ENCODE measurements at regions not wholly inside any gene's neighbourhood (a gene's known extent, or its start where the extent isn't known, plus 50 kb on each side); places are given as distances from the start of the nearest gene placed in this dataset.

DNA sequence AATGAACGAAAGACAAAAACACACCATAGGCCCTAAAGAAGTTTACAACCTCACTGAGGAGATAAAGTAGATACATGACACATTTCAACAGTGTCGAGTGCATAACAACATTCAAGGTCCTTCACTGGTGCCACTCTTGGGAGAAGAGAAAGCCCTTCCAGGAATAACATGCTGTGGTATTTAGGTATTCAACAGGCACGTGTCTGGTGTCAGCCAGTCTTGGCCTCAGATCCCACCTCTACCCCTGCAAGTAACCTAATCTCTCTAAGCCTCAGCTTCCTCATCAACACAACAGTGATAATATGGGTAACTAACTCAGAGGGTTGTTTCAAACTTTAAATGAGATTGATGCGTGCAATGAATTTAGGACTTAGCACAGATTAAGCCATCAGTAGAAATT, 235.0 kb upstream of the ZC3H12C start:
- DNase-seq, result no peak

DNA sequence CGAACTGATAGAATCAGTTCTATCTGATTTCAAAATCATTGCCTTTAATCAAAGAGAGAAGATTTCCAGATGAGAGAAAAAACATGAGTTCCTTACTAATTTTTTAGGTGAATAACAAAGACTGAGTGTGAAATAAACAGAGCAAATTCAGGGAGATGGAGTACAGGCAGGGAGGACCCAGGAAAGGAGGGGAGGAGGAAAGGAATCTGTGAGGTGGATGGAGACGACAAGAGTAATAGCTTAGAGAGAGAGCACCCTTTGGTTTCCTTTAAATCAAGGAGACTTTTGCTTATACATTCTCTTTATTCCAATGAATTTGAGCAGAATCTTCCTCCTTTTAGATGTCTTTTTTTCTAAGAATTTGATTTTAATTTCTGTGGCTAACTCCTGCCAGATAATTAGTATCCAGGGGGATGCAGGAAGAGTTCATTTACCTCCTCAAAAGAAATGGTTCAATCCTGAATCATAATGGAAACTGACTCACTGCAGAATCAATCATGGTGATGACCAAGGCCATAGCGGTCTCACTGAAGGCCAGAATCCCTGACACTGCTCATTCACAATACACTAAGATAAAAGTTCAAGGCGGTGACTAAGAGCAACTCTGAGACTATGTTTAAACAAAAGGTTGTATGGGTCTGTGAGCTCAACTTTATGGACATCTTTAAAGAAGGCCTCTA, 234.0 kb upstream of the ZC3H12C start:
- no peak for DNase-seq

DNA sequence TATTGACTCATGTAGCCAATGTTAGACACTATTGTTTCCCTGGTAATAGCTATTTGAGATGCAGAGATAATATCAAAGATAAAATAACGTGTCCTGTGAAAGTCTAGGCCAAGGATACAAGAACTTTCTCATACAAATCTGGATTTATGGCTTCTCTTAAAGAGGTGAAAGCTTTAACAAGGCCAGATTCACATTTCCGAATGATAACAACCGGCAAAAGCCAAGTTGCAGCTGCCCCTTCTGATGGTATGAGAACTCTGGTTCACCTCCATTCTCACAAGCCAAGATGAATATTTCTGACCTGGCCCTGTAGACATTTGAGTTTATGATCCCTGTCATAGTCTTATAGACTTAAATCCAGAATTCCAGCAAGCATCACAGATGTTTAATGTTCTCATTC, 230.4 kb upstream of the ZC3H12C start:
- DNase-seq, result no peak

DNA sequence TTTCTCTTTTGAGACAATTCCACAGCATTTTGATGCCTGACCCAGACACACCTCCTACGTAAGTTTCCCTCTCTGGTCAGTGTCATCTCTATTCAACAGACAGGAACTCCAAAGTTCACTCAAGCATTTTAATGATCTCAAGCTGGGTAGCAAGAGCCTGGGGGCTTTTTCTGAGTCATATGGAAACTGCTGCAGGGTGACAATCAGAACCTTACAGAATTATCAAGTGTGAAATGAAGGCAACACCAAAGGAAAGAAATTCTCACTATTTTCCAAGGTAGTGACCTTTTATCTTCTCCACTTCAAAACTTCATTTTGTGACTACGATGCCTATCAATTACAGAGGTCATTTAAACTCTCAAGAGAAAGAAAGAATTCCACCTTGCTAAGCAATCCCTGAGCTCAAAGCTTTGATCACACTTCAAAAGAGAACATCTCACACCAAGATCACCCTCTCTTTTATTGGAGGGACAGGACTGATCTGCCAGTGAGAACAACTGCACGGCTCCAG, 229.0 kb upstream of the ZC3H12C start:
- DNase-seq, result no peak

DNA sequence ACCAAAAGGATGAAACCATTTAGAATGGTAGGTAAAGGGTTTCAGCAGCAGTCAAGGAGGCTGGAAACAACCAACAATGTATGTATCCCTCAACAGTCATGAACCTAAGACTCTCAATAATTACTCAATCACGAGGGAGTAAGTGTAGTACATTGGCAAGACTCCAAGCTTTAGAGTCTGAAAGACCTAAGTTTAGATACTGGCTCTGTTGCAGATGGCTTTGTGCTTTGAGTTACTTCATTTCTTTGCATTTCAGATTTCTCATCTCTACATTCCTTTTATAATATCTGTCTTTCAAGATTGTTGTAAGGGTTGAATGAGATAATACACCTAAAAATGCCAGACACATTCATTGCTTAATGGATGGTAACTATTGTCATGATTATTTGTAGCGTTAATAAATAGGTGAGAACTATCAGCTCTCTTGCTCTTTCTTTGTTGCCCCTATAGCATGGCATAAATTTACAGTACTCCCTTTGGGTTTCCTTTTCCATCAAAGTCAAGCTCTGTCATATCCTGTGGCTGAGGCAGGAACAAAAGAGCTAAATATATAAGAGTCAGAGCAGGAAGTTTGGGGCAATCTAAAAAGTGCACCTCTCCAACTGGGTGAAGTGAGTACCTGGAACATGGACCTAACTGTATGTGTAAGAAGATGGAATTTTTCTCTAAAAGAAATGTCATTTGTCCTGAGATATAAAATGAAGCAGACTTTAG, 228.2 kb upstream of the ZC3H12C start:
- no peak for DNase-seq

DNA sequence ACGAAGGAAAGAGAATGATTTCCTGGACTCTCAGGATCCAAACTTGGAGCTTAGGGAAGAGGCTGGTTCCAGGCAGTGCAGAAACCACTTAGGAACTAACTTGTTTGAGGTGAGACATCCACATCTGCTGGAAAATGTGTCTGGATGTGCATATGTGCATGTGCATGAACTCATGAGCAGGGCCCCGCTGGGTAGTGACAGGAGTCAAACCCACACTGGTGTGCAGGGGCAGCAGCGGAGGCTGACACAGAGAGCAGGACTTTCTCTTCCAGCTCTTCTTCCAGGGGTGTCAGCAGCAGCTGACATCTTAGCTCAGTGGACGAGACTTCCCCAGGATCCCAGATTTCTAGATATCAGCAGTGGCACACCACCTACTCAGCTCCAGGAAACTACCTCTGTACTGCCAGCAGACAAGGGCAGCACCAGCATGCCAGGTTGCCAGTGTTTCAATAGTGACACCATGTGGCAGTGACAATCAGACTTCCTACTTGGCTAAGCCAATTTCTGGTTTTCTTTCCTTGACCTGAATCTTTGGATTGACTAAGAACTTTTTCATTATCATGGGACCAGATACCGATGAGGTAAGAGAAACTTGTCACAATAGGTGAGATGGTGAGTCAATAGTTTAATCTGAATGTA, 227.5 kb upstream of the ZC3H12C start:
- peak in 38 of 58 donors; percentile 1 to 67 (median 16) for DNase-seq

DNA sequence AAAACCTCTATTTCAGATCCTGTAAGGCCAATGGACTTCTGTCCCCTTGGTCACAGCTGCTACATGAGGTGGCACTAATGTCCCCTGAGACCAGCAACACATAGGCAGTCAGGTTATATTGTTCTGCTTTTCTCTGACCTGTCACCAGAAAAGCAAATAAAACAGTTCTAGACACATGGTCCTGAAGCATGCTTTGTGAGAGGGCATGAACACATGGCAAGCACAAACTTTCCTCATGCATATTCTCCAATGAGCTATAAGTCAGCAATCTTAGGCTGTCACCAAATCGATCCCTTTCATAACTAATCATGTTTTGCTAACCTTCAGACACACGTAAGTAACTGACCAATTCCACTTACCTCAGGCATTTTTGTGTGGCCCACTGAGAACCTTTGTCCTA, 225.4 kb upstream of the ZC3H12C start:
- DNase-seq, result no peak

DNA sequence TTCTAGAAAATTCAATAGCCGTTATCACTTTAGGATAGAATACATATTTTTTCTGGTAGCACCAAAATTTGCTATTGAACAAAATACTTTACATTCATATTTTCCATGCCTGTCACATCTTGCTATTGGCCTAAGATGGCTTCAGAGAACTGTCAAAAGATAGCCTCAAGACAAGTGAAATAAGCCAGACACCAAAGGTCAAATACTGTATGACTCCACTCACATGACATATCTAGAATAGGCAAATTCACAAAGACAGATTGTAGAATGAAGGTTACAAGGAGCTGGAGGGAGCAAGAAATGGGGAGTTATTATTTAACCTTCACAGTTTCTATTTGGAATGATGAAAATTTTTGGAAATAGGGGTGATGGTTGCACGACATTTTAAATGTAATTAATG, 223.7 kb upstream of the ZC3H12C start:
- DNase-seq, result no peak

DNA sequence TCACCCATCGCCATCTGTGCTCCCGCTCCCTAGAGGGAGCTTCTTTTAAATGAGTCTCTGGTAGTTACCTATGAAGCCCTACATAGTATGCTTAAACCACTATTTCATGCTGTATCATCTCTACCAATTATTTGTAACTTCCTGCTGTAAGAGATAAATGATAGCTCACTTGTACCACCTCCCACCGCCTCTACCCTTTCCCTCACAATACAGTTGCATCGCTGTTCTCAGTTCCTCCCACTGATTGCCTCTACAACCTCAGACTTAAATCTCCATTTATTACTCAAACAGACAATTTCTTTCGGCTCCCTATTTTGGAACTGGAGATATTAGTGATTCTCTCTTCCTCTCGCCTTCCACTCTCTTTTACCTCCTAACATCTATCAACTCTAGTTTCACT, 222.9 kb upstream of the ZC3H12C start:
- DNase-seq, result no peak

DNA sequence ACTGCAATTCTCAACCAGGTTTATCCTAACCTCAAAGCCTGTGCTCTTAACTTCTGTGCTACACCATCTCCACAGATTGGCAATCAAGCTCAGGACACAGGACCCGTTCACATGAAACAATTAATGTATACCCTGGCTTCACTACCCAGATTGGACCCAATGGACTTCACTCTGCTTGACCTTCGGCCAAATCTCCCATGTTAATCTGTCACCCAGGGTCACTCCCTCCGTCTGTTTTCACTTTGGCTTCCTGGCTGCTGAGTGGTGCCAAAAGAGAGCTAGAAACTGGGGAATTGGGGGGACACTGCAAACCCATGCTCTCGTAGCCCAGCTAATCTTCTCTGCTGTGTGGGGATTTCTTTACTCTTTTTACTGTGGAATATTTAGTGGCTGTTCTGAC, 216.1 kb upstream of the ZC3H12C start:
- no peak for DNase-seq

DNA sequence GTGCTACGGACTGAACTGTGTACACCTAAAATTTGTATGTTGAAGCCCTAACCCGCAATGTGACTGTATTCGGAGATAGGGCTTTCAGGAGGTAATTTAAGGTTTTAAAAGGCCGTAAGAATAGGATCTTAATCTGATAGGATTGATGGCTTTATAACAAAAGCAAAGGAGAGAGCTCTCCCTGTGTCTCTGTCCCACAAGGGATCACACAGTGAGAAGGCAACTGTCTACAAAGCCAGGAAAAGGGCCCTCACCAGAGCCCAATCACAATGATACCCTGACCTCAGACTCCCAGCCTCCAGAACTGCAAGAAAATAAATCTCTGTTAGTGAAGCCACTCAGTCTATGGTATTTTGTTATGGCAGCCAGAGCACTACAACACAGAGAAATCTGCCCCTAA, 208.7 kb upstream of the ZC3H12C start:
- DNase-seq, result no peak

DNA sequence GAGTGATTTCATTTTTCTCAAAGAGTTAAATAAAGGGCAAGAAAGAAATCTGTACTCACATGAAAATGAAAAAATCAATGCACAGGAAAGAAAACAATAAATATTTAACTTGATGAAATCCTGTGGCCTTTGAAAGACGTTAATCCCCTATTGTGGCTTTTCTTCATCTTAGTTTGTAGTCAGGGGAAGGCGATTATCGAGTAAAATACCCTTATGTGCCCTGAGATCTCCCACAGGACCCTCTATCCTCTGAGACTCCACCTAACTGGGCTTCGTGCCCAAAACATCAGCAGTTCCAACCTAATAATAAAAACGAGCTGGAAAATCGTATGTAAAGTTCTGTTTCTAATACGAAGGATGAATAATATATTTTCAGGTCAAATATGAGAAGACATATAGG, 208.2 kb upstream of the ZC3H12C start:
- DNase-seq, result no peak

DNA sequence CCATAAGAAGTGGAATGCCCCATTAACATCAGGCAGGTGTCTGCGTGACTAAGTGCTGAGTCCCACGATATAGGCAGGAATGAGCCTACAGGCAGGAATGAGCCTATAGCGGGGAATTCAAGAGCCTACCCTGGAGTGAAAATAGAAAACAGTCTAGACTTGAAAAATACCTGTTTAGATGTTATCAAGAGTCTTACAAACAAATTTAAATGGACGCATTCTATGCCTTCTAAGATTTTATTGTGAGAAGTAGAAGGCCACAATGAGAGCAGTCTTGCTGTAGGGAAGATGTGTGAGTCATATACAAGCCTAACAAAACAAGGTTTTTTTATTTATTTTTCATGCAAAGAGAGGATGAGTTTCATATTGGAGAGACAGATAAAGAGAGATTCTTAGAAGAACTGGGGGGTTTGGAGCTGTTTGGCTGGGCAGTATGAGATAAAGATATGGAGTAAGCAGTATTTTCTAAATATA, 200.8 kb upstream of the ZC3H12C start:
- no peak for DNase-seq

DNA sequence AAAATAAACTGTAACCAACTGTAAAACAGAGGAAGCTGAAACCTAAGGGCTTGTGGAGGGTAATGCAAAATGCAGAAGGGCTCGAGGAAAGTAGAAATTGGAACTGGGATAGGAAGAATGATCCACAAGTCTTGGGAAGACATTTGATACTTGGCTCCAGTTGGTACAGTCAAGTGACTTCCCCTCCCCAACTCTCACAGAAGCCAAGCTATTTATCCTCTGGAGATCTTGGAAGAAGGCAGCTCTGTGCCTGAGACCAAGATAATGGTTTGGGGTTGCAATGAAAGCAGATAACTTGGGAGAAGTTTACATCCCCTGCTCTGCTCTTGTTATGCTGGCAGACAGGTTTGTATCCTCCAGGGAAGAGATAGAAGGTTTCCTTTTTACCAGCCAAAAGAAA, 198.9 kb upstream of the ZC3H12C start:
- DNase-seq, result no peak

DNA sequence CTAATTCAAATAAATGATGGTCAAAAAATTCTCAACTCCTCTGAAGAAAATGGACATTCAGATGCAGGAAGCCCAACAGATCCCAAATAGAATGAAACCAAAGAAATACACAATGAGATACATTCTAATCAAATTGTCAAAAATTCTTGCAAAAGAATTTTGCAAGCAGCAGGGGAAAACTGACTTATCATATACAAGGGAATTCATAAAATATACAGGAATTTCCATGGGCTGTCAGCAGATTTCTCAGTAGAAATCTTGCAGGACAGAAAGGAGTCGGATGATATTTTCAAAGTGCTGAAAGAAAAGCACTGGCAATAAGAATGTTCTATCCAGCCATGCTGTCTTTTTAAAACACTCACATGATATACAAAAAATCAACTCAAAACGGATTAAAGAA, 194.6 kb upstream of the ZC3H12C start:
- no peak for DNase-seq

DNA sequence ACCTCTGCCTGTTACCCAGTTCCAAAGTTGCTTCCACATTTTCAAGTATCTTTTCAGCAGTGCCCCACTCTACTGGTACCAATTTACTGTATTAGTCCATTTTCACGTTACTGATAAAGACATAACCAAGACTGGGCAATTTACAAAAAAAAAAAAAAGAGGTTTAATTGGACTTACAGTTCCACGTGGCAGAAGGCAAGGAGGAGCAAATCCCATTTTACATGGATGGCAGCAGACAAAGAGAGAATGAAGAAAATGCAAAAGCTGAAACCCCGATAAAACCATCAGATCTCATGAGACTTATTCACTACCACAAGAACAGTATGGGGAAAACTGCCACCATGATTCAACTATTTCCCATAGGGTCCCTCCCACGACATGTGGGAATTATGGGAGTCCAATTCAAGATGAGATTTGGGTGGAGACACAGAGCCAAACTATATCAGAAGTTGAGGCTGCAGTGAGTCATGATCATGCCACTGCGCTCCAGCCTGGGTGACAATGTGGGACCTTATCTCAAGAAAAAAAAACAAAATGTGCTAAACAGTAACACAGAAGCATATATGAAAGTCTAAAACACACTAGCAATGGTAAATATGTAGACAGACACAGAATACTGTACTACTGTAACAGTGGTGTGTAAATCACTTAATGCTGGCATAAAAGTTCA, 190.3 kb upstream of the ZC3H12C start:
- DNase-seq, result no peak

DNA sequence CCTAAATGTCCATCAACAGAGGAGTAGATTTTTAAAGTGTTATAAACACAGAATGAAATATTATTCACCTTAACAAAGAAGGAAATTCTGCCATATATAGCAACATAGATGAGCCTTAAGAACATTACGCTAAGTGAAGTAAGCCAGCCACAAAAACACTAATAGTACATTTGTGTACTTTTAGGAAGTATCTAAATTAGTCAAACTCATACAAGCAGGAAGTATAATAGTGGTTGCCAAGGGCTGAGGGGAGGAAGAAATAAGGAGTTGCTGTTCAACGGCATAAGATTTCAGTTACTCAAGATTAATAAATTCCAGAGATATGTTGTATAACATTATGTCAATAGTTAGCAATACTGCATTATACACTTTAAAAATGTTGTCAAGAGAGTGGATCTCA, 181.7 kb upstream of the ZC3H12C start:
- no peak for DNase-seq

DNA sequence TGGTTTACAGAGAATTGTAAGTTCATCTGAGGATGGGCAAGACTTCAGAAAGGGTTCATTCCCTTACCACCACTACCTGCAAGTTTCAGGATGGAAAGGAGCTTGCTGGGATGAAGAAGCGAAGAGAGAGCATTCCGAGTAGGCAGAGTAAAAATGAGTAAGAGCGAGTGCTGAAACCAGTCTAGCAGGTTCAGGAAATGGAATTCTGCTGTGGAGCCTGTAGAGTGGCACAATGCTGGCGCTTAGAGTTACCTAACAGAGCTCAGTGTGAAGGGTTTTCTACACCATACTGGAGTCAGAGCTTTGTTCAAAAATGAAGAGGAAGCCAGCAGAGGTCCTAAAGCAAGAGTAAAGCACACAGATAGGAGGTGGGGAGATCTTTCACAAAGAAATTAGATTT, 179.2 kb upstream of the ZC3H12C start:
- DNase-seq, result no peak

DNA sequence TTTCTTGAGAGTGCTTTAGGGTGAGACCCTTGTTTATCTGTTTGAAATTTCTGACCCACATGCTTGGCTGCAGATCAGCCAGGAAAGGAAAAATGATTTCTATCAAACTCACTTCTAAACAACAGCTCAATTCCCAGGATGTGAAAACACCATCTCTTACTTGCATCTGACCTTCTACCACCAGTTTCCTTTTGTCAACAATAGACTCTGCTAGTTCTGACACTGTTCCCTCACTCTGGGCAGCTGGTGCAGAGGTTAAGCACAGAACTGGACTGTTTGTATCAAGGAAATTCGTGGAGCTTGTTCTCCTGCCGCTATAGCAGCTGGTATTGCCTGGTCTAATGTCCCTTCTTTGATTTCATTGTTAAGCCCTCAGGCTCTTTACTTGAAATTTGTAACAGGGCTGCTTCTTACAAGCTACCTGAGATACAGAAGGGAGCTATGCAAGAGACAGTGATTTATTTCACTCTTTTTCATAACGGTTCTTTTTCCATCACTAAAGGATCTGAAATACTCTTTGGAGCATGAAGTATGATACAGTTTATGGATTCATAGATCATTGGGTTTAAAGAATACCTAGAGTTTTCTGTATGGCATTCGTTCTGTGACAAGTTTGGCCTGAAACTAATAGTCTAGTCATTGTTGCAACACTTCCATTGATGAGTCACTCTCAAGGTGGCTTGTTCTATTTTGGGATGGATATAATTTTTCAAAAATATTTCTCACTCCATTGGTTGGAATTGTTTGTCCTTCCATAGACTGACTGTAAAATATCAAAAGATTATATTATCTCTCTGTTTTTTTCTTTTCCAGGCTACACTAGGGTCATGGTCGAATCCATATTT, 178.2 kb upstream of the ZC3H12C start:
- no peak for DNase-seq

DNA sequence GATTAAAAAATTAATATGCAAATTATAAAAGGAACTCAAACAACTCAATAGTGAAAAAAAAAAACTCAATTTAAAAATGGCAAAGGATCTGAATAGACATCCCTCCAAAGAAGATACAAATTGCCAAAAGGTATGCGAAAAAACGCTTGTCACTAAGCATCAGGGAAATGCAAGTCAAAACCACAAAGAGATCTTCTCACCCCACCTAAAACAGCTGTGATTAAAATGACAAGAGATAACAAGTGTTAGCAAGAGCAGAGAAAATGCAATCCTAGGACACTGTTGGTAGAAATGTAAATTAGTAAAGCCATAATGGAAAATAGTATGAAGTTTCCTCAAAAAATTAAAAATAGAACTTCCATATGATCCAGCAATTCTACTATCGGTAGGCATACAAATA, 166.3 kb upstream of the ZC3H12C start:
- DNase-seq, result no peak

DNA sequence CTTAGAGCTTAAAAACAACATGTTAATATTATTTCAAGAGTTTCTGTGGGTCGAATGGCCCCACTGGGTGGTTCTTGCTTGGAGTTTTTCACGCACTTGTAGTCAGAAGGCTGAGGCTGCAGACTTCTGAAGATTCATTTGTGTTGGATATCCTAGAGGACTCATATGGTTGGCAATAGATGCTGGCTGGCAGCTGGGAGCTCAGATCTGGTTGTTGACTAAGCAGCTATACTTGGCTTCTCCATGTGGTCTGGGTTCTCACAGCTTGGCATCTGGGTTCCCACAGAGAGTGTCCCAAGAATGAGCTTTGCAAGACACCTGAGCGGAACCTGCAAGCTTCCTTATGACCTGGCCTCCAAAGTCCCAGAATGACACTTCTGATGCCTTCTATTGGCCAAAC, 163.9 kb upstream of the ZC3H12C start:
- peak in 1 of 58 donors; percentile 5 for DNase-seq
